CD4-positive, alpha-beta T cell treated with Interleukin-12 subunit alpha and Interleukin-12 subunit beta, for 1 hour (primary cell): ENCODE measurements at regions not wholly inside any gene's neighbourhood (a gene's known extent, or its start where the extent isn't known, plus 50 kb on each side); places are given as distances from the start of the nearest gene placed in this dataset.

Experiments used
- DNase-seq: peaks from one replicate; pipeline ENCODE4 v3.0.0-alpha.2; 2020

DNA sequence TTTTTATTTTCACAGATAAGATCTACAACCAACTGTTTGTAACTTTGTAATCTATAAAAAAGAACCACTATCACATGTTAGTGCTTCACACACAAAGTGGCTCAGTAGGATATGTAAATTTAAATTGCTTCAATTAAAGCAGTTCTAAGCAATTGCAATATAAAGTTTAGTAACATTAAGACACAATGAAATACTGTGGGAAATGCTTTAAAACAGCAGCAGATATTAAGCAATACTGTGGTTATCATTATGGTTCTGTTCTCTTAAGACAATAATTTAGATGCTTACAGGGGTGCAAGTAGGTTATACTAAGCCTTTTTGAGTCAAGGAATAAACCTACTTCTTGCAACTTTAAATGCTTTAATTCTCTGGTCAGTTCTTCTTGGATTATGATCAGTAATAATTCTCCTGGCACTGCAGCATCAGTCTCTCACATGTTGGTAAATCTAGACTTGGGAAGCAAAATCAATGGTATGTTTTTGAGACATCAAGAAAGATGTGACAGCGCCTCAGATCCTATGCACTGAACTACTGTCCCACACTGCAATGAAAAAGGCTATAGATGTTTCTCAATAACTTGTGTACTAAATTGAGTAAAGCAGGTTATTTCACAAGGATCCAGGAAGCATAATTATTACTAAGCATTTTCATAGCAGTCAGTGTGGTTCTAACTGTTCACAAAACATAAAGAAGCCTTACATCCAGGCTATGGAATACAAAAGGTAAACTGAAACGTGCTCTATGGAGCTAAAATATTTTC lies 338.7 kb upstream of the PDE4D start:
- DNase-seq = no peak

DNA sequence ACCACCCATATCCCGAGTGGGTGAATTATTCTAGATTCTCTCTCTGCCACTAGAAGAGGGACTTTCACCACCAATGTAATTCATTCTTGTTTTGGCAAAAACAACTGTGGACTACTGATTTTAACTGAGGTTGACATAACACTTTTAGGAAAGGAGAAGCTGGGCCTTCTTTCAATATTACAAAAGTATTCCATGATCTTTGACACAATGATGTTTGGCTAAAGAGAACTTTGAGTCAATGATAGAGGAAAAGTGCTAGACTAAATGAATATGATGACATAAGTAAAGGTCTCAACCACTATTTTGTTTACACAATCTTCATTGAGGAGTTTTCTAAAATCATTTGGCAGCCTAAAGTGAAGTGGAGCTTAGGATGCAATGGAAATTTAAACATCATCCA lies 336.9 kb upstream of the PDE4D start:
- no peak for DNase-seq

DNA sequence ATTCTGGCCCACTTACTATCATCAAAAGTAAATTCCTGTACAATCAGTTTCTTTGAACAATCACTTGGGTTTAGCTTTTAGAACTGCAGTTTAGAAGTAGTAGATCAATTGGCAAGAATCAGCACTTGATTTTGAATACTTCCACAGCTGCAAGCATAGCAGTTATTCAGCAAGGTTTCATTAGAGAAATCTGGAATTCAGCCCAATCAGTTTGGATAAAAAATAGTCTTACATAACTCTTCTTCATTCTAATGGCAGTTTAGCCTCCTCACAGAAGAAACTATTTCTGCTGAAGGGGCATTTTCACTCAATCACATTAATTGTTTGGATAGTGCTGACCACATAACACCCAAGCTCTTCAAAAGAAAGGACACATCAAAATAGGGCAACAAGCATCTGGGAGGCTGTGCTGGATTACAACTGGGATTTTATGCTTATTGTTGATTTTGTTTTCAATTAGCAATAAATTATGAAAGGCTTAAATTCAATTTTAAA lies 336.2 kb upstream of the PDE4D start:
- DNase-seq = no peak

DNA sequence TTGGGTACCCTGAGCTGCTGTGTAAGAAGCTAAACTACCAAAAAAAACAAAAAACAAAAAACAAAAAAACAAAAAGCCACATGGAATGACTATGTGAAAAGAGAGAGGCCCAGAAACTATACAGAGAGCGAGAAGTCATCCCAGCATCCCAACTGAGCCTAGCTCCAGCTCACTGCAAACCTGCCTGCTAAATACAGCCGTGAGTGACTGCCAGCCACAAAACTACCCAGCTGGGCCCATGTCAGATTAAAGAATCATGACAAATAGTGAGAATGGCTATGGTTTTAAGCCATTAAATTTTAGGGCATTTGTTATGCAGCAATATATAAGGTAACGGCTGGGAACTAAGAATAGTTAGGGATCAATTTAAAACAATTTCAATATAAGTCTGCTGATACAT lies 335.1 kb upstream of the PDE4D start:
- DNase-seq = no peak

DNA sequence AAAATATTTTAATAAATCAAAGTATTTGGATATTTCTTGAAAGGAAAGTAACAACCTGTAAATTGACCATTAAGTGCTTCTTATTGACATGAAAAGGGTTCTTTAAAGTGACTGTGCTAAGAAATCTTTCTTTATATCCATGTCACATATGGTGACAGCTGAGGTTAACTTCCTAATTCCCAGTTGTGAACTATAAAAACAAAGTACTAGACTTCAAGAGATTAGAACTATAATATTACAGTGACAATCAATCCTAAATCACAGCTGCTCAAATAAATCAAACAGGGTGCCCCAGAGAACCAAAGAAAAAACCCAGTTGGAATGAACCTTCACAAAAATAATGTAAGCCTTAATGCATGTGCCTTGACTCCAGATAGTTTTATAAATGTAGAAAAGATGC lies 332.6 kb upstream of the PDE4D start:
- no peak for DNase-seq

DNA sequence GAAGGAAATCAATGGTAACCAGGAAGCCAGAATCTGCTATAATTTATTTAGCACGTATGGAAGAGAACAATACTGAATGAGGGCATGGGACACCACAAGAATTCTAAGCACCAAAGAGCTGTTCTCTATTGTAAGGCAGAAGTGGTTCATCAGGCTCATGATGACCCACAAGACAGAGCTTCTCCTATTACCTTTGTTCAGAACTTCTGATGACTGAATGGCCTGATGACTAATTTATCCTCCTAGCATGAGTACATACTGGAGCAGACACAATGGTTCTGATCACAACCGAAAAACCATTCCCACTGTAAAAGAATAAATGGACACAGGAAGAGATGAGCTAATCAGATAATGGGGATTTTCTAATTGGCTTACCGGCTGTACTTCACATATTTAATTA lies 329.8 kb upstream of the PDE4D start:
- no peak for DNase-seq

DNA sequence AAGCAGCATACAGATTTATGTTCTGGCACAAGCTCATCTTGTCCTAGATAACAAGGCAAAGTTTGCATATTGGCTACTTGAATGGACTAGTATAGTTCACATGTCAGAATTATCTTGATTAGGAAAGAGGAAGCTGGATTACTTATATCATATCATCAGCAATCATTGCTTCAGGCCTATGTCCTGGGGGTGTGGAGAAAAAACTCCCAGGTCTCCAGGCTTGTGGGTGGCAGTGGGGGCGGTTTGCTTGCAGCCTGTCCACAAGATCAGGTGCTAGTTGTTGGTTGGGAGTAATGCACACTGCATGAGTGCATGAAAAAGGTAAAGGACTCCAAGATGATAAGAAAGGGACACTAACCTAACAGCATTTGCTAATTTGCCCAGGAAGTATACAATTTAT lies 326.4 kb upstream of the PDE4D start:
- no peak for DNase-seq

DNA sequence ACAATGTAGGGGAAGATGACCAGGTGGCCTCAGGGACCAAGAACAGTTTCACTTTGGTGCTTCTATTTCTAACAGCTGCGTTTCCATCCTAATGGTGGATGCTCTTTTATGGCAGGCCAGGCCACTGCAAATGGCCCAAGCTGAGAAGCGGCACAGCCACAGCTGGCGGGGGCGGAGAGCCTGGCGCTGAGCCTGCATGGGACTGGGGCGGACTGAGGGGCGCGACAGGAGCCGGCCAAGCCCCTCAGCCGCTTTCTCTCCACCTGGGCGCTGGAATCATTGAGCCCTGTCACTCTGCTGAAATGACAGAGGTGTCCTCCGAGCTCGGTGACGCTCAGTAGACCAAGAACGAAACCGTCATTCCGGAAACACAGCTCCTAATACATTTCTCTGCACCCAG lies 317.3 kb upstream of the PDE4D start:
- DNase-seq = no peak

DNA sequence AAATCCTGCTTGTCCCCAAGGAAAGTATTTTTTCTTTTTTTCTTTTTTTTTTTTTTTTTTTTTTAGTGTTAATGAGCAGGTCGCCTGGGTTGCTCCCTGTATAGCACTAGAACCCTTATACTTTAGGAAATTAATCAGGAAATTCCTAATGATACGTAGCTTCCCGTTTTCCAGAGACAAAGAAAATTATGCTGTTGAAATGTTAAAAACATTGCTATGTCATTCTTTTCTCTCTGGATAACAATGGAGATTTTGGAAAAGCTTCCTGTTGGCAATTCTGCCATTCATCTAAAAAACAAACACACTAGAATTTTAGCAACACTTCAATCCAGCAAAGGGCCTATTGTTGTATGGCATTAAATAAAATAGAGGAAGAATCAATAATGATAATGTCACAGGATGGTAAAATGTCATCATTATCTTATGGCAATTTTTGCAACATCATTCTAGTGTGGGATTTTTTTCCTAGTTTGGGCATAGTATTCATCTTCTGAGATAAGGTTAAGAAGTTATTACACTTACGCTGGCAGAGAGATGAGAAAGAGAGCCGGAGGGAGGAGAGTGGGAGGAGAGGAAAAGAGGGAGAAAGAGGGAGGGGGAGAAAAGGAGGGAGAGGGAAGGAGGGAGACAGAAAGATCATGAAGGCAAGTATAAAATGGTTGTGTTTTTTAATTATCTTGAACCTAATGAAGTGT lies 315.8 kb upstream of the PDE4D start:
- no peak for DNase-seq

DNA sequence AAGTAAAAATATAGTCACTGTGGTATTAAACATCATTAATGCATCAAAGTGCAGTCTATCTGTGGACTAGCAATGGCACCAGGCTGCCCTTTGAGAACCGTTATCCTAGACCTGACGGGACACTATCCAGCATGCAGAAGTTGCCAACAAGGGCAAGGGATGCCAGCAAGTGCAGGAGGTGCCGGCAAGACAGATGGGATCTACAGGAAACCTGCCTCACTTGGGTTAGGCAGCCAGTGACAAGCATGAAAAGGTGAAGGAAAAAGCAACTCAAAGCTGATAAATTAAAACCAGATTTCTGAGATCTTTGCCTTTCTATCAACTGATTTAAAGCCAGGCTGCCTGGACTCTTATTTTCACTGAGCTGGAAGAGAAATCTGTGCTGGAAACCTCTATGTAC lies 315.2 kb upstream of the PDE4D start:
- DNase-seq = no peak

DNA sequence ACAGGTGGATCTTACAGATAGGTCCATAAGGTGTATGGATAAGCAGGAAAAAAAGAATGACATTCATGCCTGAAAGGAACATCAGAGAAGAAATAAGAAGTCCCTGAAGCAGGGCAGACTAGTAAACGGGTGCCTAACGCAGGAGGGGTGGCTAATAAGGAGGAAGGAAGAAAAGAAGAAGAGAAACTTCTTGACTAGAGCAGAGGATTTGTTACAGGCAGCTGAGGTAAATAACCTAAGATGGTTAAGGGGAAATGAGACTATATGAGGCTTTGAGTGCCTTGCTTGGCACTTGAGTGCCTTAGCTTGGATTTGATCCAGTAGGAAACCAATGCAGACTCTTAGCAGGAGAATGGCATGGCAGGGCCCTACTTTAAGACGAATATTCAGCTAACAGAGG lies 313.5 kb upstream of the PDE4D start:
- DNase-seq = peak; percentile 1

DNA sequence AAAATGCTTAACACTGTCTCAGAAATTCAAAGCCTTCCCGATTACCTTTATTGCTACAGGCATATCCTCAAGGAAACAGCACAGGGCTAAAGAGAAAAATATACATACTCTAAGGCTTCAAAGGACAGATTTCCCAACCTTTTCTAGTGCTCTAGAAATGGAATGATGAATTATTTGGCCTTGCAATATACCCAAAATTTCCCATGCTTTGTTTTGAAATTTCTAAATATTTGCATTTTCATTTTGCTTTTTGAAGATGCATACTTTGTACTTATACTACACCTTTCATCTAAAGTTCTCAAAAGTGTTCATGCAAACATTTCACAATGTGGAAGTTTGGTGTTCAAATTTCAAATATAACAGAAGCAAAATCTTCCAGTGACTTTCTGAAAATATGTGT lies 312.7 kb upstream of the PDE4D start:
- DNase-seq = no peak

DNA sequence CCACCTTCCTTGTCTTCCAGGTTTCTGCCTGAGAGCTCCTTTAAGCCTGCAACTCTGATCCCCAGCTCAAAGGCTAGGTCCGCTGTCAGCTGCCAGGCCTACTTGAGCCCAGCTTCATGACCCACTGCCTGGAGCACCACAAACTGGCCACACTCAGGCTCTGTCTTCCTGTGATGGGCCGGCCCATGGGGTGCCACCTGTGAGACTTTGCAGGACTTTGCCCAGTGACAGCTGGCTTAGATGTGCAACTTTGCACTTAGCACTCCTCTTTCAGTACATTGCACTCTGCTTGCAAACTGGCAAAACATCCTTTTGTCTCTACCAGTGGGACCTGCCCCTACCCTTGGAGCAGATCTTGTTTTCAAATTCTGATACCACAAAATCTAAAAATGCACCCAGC lies 311.5 kb upstream of the PDE4D start:
- no peak for DNase-seq

DNA sequence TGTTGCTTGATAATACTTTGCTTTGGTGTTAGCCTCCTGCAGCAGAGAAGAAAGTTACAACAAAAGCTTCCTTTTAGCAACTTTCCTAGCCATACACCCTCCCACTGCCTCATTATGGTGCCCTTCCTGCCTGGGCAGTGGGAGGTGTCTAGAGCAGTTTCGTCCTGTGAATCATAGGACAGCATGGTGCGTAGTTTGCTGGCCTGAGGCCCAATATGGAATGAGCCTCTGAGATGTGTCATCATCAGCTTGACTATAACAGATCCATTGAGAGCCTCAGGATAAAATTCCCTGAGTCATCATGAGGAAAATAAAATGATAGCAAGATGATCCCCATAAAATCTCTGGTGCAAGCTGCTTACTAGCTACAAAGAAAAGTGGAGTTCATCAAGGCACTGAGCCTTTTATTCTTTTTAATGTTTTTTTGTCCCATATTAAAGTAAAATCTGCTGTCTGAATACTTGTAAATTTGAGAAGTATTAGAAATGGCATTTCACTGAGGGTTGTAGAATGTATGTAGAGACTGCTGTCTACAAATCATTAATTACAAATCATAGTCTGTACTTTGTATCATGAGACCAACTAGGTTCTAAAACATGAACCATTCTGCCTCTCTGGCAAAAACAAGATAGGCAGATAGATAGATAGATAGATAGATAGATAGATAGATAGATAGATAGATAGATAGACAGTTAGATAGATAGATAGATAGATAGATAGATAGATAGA lies 303.0 kb upstream of the PDE4D start:
- DNase-seq = no peak

DNA sequence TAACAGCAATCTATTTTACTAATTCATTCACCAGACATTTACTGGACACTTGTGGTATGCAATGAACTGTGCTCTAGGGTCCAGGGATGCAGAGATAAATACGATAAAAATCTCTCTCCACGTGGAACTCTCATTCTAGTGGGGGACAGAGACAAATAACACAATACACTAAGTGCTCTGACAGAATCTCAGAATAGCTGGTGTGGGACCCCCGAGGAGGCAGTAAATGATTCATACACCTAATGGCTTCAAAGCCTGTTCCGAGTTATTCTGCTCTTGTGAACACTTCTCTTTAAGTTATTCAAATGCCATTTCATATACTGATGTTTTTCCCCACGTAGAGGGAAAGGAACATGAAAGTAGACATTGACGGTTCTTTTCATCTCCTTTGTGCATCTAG lies 302.0 kb upstream of the PDE4D start:
- DNase-seq = no peak

DNA sequence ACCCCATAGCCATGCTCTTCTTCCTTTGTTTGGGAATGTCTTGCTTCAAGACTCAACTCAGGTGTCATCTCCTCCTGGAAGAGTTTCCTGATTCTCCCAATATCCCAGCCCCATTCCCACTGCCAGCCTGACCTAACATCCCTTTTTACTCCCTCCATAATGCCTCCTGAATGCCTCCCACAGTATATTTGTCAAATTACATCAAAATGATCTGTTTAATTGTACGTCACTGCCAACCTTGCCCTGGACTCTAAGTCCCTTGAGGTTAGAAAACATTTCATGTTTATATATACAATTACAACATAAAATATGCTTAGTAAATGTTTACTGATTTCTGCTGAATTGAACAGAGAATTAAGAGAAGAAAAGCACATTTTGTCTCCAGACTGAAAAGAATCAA lies 301.6 kb upstream of the PDE4D start:
- no peak for DNase-seq

DNA sequence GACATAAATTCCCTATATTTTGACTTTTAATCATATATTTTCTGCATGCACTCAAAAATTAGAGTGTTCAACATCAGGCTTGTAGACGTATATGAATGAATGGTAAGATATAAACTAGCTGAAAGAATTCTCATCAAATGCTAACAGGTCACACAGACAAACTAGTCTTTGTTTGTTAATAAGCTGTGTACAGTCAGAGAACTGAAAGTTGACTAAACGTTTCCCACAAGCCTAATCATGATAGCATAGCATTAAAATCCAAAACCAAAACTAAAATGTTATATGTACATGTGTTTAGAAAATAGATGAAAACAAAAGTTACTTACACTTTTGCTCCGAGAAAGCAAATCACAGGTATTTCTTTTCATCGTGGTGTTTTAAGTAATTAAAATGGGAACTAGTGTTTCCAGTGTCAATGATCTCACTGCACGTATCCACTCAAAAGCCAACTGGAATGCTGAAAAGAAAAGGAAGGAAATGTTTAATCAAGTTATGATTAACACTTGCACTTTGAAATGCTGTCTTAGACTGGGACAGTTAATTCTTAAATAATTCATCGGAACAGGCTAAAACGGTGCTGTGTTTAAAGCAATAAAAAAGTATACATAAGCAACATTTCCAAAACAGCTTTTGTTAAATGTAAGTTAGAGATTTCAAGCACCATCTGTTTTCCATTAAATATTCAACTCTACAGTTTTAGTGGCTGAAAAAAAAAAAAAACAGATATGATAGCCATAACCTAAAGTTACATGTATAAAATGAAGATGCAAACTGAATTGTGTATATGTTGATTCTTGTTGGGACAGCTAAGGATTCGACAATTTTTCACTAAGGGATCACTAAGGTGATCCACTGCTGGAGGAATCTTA lies 291.9 kb upstream of the PDE4D start:
- DNase-seq = no peak

DNA sequence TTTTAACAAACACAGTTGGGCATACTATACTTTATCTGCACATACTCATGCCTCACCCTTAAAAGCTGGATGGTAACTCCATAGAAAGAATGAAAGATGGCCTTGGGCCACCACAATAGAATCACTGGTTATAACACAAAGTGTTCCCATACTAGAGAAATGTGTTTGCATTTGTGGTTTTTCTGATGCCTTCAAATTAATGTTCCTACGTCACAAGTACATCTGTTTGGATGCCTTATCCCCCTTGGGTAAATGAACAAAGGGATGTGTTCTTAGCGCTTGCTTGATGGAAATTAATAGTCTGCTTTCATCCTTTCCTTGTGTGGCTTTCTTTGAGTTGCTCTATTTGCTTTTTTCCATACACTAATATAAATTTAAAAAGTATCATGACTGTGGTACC lies 291.1 kb upstream of the PDE4D start:
- DNase-seq = no peak

DNA sequence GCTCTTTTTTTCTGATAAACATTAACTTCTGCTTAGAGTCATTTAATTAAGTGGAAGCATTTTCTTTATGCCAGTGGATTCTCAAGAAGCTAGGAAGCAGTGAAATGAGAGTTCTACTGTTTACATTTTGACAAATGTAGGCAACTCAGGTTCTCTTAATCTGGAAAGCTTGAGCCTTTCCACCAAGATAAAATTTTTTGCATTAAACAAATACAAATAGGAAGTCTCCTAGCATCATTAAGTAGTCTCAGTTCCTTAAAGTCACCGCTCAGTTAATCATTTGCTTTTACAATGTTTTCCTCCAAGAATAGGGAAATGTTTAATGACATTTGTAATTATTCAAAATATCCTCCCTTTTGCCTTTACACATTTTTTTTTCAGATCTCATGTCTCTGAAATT lies 290.4 kb upstream of the PDE4D start:
- DNase-seq = no peak

DNA sequence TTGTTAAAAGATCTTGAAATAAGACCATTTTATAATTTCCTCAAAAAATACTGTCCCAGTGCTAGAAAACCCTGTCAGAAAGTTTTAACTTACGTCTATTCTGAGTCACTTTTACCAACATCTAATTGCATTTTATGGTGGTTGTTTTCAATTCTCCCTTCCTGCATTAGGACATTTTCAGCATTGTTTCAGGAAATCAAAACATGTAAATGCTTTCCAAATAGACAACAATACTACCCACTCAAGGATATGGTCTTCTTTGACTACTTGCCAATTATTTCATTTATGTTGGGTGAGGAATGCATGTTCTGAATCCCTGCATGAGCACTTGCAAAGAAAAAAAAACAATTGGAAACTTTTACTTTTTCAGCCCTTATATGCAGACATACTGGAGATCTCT lies 284.6 kb upstream of the PDE4D start:
- no peak for DNase-seq

DNA sequence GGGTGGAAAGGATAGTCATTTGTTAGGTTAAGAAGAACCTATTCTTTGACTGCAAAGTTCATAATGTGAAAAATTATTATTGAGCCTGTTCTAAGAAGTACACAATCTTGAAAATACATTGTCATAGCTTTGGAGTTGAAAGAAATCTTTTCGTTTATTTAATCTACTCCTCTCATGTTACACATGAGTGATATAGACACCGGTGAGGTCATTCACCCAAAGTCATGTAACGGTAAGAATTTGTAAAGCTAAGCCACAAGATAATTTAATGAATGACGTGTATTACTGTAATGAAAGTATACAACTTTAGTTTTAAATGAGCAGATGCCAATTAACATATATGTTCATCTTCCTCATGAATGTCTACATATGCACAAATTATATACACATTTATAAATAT lies 284.1 kb upstream of the PDE4D start:
- no peak for DNase-seq

DNA sequence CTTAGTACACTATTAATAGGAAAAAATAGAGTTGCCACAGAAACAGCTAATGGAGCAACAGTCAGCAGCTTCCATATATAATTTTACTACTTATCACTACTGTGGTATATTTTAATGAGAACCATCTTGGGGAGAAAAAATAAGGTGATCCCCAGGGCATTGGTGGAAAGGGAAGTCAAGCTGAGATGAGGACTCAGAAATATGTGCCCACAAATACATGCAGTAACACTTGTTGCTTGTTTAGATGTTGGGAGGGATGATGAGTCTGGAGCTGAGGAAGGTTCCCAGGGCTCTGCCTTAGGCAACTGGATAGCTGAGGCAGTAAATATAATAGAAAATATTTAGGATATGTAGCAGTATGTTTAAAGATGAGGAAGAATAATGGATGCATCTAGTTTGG lies 280.1 kb upstream of the PDE4D start:
- no peak for DNase-seq

DNA sequence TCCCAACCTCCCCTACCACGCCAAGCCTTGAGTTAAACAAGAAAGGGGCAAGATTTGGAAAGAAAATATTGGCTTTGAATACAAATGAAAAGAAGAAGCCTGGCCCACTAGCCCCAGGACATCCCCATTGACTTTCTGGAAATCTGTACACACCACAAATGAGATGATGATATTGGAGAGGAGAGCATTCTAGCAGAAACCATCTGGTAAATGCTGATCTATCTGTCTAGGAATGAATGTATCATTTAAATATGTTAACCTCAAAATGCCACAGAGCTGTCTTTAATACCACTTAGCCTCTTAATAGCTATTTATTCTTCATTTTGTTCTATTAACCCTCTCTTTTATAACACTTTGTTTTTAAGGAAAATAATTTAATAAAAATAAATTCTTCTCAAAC lies 270.2 kb upstream of the PDE4D start:
- DNase-seq = no peak
